T-helper 17 cell (primary cell): ENCODE measurements at regions not wholly inside any gene's neighbourhood (a gene's known extent, or its start where the extent isn't known, plus 50 kb on each side); places are given as distances from the start of the nearest gene placed in this dataset.
"Not testable (repeated sequence)": the region's sequence is repeated elsewhere in the genome, so short reads cannot be mapped to it uniquely, and the experiment has no call there.

Source experiments
- ATAC-seq: fragments of 150-1000 bp; cut with Tn5 transposase; 2 replicates; pipeline ENCODE4 v1.10.0; 2021; ENCODE audit warnings: mild to moderate bottlenecking, moderate library complexity
- DNase-seq, 3 donors: peaks; one replicate each; pipeline versions ENCODE4 v3.0.0 to v3.0.0-alpha.2; 2020 to 2021
- H3K9me3 ChIP-seq: one replicate; pipeline ENCODE4 v1.7.0; 2013; ENCODE audit warnings: low read length, mild to moderate bottlenecking; ENCODE audit not compliant: control insufficient read depth, poor library complexity, severe bottlenecking
- H3K27ac Mint-ChIP-seq: one replicate; pipeline ENCODE4 v1.8.0; 2022; ENCODE audit warnings: mild to moderate bottlenecking, moderate library complexity, mixed read lengths
- H3K27me3 Mint-ChIP-seq: one replicate; pipeline ENCODE4 v1.8.0; 2022; ENCODE audit warnings: mixed read lengths
- H3K36me3 Mint-ChIP-seq: one replicate; pipeline ENCODE4 v1.8.0; 2022; ENCODE audit warnings: low read depth, mixed read lengths
- H3K4me1 Mint-ChIP-seq: one replicate; pipeline ENCODE4 v1.8.0; 2022; ENCODE audit warnings: mild to moderate bottlenecking, mixed read lengths
- H3K4me3 Mint-ChIP-seq: one replicate; pipeline ENCODE4 v1.8.0; 2022; ENCODE audit warnings: mild to moderate bottlenecking, moderate library complexity, mixed read lengths

DNA sequence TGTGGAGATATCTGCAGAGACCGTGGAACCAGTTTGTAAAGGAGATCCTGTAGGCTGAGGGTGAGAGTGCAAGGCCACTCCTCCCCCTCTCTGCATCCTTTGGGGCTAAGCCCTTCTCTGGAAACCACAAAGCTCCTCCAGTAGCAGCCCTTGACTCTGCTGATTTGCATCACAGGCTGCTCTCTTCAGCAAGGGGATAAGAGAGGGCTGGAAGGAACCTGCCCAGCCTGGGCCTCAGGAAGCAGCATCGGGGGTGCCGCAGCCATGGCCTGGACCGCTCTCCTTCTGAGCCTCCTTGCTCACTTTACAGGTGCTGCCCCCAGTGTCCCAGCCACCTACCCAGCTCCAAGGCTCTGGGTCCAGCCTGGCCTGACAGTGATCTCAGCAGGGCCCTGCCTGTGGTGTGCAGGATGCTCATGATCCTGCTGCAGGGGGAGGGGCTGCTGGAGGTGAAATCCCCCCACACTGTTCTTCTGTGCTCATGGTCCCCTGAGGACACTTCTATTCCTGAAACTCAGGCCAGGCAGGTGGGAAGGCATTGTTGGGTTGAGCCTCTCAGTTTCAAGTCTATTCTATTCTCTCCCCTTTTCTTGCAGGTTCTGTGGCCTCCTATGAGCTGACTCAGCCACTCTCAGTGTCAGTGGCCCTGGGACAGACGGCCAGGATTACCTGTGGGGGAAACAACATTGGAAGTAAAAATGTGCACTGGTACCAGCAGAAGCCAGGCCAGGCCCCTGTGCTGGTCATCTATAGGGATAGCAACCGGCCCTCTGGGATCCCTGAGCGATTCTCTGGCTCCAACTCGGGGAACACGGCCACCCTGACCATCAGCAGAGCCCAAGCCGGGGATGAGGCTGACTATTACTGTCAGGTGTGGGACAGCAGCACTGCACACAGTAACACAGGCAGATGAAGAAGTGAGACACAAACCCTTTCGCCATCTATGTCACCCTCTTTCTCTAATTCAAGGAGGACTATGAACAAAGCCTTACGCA lies 68.5 kb upstream of the IGLL5 start:
- Mint-ChIP-seq H3K36me3 (no peaks in the 10 kb centered on the region), H3K27ac (peak overlapping the region; percentile 94), H3K27me3 (no peaks in the 10 kb centered on the region), H3K4me1 (peaks cover 81% of the 10 kb centered on the region), H3K4me3 (peak overlapping the region; percentile 83)
- no peaks in the 10 kb centered on the region for H3K9me3 ChIP-seq
- DNase-seq (no peak), ATAC-seq (peak; percentile 70)

DNA sequence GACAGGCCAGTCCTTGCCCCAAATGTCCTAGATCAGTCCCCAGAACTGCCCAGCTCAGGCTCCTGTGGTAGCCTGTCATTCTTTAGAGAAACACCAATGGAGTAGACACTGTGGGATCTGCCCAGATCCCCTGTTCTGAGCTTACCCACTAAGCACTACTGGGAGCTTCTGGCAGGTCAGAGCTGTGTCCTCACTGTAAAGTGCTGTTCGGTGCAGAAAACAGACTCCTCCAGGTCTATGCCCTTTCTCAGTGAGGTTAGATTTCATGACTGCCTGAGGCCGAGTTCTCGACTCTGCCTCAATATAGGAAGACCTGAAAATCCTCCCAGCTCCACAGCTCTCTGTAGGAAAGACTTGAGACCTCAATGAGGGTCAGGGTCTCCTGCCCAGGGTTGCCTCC lies 67.5 kb upstream of the IGLL5 start:
- ATAC-seq (no peak), DNase-seq (no peak)
- Mint-ChIP-seq H3K27me3 (no peaks in the 10 kb centered on the region), H3K27ac (peak overlapping the region; percentile 94), H3K36me3 (no peaks in the 10 kb centered on the region), H3K4me3 (peak overlapping the region; percentile 83), H3K4me1 (peaks cover 76% of the 10 kb centered on the region)
- no peaks in the 10 kb centered on the region for H3K9me3 ChIP-seq

DNA sequence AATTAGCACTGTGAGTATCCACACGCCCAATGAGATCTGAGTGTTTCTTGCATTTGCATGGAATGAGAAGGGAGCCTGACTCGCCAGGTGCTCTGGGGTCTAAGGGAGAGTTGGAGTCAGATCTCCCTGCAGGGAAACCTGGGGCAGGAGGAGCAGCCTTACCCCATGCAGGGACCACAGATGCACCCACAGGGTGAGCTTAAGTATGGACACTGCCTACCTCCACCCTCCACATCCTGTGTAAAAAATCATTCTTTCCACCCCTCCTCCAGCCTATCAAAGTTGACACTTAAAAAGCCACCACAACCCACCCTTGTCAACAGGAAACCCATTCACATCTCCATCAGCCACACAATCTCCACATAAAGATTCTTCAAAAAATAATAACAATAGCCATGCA lies 67.0 kb upstream of the IGLL5 start:
- no peaks in the 10 kb centered on the region for H3K27me3 Mint-ChIP-seq
- peak overlapping the region; percentile 83 for H3K4me3 Mint-ChIP-seq
- DNase-seq, result no peak
- H3K36me3 Mint-ChIP-seq, result no peaks in the 10 kb centered on the region
- H3K27ac Mint-ChIP-seq, result peak overlapping the region; percentile 94
- H3K4me1 Mint-ChIP-seq, result peaks cover 74% of the 10 kb centered on the region
- no peaks in the 10 kb centered on the region for H3K9me3 ChIP-seq
- peak; percentile 78 for ATAC-seq

DNA sequence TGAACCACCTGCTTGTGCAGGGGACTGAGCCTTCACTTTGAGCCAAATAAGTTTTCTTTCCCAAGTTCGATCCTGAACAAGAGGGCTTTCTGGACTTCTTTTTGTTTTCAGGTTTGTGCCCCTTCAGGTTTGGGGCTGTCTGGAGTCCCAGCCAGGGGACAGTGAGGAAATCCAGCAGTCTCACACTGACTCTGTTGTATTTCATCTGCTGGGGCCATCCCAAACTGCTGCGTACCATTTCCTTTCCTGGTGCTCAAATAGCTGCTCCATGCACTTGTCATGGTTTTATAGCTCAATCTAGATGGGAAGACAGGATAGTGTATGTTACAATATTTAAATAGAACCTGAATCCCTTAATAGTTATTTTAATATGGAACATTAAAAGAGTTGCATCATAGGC lies 66.3 kb upstream of the IGLL5 start:
- Mint-ChIP-seq H3K27me3 (no peaks in the 10 kb centered on the region), H3K27ac (peak overlapping the region; percentile 94), H3K36me3 (no peaks in the 10 kb centered on the region), H3K4me3 (peak overlapping the region; percentile 83), H3K4me1 (peaks cover 68% of the 10 kb centered on the region)
- no peaks in the 10 kb centered on the region for H3K9me3 ChIP-seq
- no peak for DNase-seq
- no peak for ATAC-seq

DNA sequence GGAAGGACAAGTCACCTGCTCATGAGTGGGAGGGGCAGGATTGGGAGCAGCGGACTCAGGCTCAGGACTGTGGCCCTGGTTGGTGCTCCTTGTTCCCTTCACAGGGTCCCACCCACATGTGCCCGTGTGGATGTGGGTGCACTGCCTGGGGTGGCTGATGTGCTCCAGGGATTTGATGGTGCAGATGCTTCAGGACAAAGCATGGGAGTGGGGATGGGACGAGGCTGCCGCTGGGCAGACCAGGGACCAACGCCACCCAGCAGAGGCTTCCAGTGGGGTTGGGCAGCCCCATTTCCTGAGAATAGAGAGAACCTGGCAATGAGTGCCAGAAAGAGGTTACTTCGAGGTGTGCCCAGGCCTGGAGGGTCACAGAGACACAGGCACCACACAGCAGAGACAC lies 65.5 kb upstream of the IGLL5 start:
- no peak for DNase-seq
- H3K9me3 ChIP-seq, result no peaks in the 10 kb centered on the region
- no peaks in the 10 kb centered on the region for H3K27me3 Mint-ChIP-seq
- peaks cover 64% of the 10 kb centered on the region for H3K4me1 Mint-ChIP-seq
- no peaks in the 10 kb centered on the region for H3K36me3 Mint-ChIP-seq
- no peak for ATAC-seq
- H3K27ac Mint-ChIP-seq, result peak overlapping the region; percentile 94
- H3K4me3 Mint-ChIP-seq, result peak overlapping the region; percentile 69

DNA sequence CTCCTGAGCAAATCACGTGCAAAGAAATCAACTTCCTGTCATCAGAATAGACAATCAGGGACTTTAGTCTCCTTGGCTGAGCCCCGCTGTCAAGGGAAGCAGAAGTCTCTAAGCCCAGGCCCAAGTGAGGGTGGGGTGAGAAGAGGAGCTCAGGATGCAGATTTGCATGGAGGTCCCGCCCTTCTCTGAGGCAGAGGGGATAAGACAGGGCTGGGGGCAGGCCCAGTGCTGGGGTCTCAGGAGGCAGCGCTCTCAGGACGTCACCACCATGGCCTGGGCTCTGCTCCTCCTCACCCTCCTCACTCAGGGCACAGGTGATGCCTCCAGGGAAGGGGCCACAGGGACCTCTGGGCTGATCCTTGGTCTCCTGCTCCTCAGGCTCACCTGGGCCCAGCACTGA lies 65.1 kb upstream of the IGLL5 start:
- not testable (repeated sequence) for H3K27me3 Mint-ChIP-seq, H3K9me3 ChIP-seq, DNase-seq, H3K36me3 Mint-ChIP-seq
- Mint-ChIP-seq H3K4me3 (peak overlapping the region; percentile 69), H3K27ac (peak overlapping the region; percentile 94), H3K4me1 (peaks cover 62% of the 10 kb centered on the region)
- peak; percentile 23 for ATAC-seq

DNA sequence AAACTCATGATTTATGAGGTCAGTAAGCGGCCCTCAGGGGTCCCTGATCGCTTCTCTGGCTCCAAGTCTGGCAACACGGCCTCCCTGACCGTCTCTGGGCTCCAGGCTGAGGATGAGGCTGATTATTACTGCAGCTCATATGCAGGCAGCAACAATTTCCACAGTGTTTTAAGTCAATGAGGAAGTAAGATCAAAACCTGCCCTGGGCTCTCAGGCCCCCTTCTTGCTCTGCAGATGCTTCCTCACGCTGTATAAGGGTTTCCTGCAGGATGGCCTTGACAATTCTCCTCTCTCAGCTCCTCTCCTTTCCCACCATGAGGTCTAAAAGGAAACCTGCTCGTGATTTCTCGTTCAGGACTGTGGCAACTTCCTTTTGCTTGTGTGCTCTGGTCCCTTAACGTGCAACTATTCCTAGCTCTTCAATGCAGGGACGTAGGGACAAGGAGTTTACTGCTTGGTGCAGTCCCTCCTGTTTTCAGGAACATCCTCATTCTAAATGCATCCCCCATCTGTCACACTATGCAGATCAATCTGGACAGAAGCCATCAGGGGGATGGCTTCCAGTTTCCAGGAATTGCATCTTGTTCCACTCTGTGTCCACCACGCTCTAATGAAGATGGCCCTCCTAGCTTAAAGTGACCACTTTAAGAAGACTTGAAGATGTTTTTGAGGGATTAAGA lies 64.3 kb upstream of the IGLL5 start:
- Mint-ChIP-seq H3K27me3 (no peaks in the 10 kb centered on the region), H3K36me3 (no peaks in the 10 kb centered on the region), H3K27ac (peak overlapping the region; percentile 94), H3K4me1 (peaks cover 55% of the 10 kb centered on the region), H3K4me3 (peak overlapping the region; percentile 72)
- ATAC-seq (no peak), DNase-seq (no peak)
- no peaks in the 10 kb centered on the region for H3K9me3 ChIP-seq

DNA sequence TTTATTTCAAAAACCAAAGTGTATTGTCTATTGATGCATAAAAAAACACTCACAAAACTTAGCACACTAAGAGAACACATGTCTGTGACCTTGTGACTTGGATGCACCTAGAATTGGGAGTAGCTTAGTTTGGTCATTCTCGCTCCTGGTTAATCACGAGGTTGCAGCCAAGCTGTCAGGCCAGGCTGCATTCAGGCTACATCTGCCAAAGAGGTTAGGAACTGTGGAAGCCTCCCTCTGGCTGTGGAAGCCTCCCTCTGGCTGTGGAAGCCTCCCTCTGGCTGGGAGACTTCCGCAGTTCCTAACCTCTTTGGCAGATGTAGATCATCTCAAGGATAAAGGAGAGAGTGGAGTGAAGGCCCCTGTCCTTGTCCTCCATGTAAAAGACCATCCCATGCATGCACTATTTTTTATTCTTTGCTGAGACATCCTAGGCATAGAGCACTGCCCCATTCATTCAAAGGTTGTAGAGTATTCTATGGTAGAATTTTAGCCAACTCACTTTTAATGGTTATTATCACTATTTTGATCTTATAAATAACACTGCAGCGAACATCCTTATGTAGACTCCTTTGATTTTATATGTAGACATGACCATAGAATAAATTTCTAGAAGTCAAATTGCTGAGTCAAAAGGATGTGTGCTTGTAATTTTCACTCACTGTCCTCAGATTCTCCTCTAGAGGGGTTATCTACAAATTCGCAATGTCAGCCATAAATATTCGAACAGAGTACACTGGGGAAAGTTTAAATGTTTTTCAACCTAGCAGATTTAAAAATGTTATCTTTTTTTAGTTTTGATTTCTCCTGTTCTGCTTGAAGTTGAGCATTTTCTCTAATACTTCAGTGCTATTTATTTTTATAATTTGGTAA lies 63.0 kb upstream of the IGLL5 start:
- Mint-ChIP-seq H3K27ac (no peak overlapping the region), H3K36me3 (no peaks in the 10 kb centered on the region), H3K27me3 (no peaks in the 10 kb centered on the region), H3K4me3 (no peak overlapping the region), H3K4me1 (peaks cover 44% of the 10 kb centered on the region)
- ATAC-seq, result no peak
- no peak for DNase-seq
- H3K9me3 ChIP-seq, result no peaks in the 10 kb centered on the region

DNA sequence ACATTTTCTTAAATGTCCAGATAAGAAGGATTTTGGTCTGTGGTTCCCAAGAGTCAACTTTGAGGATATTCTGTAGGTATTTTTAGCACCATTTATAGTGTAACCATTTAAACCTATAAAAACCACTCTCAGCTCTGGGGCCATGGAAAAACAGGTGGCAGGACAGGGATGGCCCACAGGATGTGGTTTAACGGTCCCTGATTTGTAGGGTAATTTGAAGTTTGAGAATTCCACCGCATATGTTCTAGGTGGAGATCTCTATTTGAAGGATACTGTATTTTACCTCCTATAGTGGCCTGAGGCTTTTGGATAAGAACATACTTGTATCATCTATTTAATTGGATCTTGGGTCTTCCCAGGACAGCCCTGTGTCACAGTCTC lies 62.4 kb upstream of the IGLL5 start:
- Mint-ChIP-seq H3K27ac (no peak overlapping the region), H3K4me3 (no peak overlapping the region), H3K4me1 (peaks cover 37% of the 10 kb centered on the region)

DNA sequence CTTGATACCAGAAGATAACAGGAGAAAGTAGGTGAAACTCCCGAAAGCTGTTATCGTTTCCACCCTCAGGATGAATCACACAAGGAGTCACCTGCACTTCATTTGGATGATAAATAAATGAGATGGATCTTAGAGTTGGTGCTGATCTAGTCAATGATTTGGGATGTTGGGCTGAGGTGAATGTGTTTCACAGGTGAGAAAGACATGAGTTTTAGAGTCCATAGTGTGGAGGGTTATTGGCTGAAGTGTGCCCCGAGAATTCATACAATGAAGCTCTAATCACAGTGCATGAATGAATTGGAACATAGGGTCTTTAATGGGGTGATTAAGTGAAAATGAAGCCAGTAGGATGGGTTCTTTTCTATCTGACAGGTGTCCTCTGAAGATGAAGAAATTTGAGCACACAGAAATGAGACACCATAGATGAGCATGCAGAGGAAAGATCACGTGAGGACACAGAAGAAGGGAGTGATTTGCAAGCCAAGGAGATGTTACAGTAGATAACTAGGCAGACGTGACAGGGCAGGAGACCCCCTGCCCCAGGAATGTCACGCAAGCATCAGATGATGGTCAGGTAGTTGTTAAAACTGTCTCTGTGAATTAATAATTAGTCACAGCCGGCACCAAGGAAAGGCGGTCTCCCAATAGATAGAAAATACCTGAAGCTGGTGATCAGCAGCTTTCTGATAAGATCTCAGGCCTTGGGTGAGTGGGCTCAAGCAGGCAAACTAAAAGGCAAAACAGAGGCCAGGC lies 60.3 kb upstream of the IGLL5 start:
- peaks cover 20% of the 10 kb centered on the region for H3K4me1 Mint-ChIP-seq

More for the DNA sequence above, 62.4 kb upstream of the IGLL5 start:
- H3K9me3 ChIP-seq, result no peaks in the 10 kb centered on the region
- ATAC-seq (no peak), DNase-seq (no peak)
- Mint-ChIP-seq H3K27me3 (no peaks in the 10 kb centered on the region), H3K36me3 (no peaks in the 10 kb centered on the region)

DNA sequence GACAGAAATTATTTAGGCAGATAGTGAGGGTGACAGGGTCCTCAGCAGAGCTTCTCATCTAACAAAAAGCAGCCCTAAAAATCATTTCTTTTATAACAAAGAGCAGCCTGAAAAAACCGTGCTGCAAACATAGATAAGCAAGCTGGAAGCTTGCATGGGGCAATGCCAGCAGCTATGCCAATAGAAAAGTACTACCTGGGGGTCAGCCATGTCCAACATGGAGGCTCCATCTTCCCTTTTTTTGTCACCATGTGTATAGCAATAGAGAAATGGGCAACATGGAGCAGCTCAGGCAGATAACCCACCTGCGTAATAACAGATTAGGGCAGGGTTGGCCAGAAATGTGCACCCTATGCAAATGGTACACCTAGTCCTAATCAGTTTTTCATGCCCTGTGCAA lies 57.4 kb upstream of the IGLL5 start:
- Mint-ChIP-seq H3K27ac (no peak overlapping the region), H3K27me3 (no peaks in the 10 kb centered on the region)

More for the DNA sequence above, 60.3 kb upstream of the IGLL5 start:
- H3K36me3 Mint-ChIP-seq, result no peaks in the 10 kb centered on the region
- no peaks in the 10 kb centered on the region for H3K27me3 Mint-ChIP-seq
- DNase-seq, result no peak
- no peak overlapping the region for H3K27ac Mint-ChIP-seq
- ATAC-seq, result no peak
- H3K4me3 Mint-ChIP-seq, result no peak overlapping the region
- peaks cover 4% of the 10 kb centered on the region for H3K9me3 ChIP-seq

DNA sequence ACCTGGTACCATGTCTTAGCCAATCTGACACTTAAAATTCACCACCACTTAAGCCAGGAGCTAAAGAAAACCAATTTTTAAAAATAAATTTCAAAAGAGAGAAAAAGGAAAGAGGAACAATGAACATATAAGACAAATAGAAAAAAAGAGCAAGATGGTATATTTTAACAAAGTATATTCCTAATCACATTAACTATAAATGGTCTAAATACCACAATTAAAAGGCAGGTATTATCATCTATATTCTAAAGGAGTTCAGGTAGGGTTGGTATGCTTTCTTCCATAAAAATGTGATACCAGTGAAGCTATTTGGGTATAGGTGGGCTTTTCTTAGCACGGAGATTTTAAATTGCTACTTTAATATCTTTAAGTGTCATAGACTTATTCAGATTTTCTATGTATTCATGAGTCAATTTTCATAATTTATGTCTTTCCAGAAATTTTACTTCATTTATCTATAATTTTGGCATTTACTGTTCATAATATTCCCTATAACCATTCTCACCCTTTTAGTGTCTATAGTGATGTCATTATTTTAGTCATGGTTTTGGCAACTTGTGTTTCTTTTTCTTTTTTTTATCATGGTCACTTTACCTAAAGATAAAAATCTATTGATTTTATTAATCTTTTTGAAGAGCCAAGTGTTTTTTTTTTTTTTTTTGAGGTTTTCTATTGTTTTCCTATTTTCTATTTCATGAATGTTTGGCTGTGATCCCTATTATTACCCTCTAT lies 56.5 kb upstream of the IGLL5 start:
- peaks cover 4% of the 10 kb centered on the region for H3K9me3 ChIP-seq
- Mint-ChIP-seq H3K4me1 (peaks cover 12% of the 10 kb centered on the region), H3K27ac (no peak overlapping the region), H3K36me3 (no peaks in the 10 kb centered on the region), H3K27me3 (no peaks in the 10 kb centered on the region), H3K4me3 (no peak overlapping the region)
- no peak for ATAC-seq
- no peak for DNase-seq

More for the DNA sequence above, 57.4 kb upstream of the IGLL5 start:
- H3K4me3 Mint-ChIP-seq, result no peak overlapping the region
- no peaks in the 10 kb centered on the region for H3K36me3 Mint-ChIP-seq
- ATAC-seq (no peak), DNase-seq (no peak)
- H3K9me3 ChIP-seq, result peaks cover 4% of the 10 kb centered on the region
- peaks cover 12% of the 10 kb centered on the region for H3K4me1 Mint-ChIP-seq
